GM19035 (cell line): ENCODE measurements at regions not wholly inside any gene's neighbourhood (a gene's known extent, or its start where the extent isn't known, plus 50 kb on each side); places are given as distances from the start of the nearest gene placed in this dataset.

Experiments
- ATAC-seq: cut with Tn5 transposase; IDR thresholded peaks from one replicate; pipeline ENCODE4 v1.9.1; 2021; ENCODE audit not compliant: unreplicated experiment

- no peak for ATAC-seq
These were observed 760.4 kb upstream of the TBX3 start for GRCh38 chr12:115444346-115444745.

DNA sequence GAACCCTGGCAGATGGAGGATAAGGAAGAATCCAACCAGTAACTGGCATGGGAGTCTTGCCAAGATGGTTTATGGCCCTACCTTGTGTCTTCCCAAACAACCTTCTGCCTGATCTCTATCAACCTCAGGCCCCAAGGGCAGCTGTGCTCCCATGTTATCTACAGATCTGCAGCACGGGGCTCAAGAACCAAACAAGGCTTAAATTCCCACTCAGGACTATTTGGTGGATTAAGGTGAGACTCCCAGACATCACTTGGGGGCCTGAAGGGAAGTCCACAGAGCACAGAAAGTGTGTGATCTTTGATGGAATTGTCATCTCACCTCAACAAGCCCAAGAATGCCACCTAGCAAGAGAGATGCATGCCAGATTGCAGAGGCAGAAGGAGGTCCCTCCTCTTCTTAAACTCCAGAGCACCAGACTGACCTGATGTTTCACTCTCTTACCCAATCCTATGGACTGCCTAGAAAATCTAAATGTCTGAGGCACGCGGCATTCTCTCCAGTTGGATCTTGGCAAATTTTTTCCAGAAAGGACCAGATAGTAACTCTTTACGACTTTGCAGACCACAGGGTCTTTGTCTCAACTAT is 759.5 kb upstream of the TBX3 start:
- ATAC-seq = no peak

- ATAC-seq = no peak
These were observed 756.5 kb upstream of the TBX3 start for GRCh38 chr12:115440438-115440837.

GRCh38 chr12:115439008-115439601 is 755.1 kb upstream of the TBX3 start:
- ATAC-seq = no peak

GRCh38 chr12:115438314-115438713 is 754.3 kb upstream of the TBX3 start:
- ATAC-seq = no peak

DNA sequence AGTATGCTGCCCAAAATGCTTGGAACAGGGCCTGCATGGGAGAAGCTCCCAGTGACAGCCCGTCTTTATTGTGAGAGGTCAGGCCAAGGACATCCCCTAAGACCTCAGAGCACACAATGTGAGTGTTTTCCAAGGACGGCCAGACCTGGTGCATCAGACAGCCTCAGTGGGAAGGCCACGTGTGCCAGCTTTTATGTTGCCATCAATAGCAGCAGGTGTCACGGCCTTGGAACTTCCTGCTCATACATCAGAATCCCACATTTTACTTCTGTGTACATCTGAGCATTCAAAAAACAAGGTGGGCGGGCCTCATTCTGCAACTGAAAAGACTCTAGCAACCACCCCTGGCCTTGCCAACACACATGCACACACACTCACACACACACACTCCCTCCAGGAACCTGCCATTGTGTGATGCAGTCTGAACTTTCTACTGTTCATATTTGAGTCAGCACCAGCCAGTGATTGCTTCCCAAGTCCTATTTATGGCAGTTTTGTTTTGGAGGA is 753.1 kb upstream of the TBX3 start:
- no peak for ATAC-seq

DNA sequence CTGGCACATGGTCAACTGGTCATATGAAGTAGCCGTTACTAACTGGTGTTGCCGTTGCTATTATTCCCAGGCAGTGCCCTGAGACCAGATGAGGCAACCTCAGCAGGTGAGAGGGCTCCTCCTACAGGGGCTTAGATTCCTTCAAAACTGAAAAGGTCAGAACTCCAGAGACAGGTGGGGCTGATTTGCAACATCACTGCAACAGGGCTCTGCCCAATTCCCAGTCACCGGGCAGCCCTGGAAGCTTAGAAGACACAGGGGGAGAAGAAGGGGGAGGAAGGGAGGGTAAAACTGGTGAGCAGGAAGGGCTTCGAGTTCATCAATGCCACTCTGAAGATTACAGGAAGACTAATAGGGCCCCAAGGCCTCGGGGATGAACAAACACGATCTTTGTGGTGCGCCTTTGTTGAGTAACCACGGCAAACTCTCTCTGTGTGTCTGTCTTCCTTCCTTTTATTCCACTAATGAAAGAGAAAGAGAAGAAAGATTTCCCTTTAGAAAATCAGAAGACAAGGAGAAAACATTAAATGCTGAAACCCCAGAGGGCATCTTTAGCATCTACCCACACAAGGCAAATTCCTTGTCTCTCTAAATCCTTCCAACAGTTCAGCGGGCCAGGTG is 749.1 kb upstream of the TBX3 start:
- ATAC-seq = no peak

GRCh38 chr12:115430636-115431035 is 746.7 kb upstream of the TBX3 start:
- no peak for ATAC-seq

- ATAC-seq = no peak
These were observed 742.8 kb upstream of the TBX3 start for GRCh38 chr12:115426732-115427131.

- ATAC-seq = no peak
These were observed 740.0 kb upstream of the TBX3 start for GRCh38 chr12:115424003-115424402.

DNA sequence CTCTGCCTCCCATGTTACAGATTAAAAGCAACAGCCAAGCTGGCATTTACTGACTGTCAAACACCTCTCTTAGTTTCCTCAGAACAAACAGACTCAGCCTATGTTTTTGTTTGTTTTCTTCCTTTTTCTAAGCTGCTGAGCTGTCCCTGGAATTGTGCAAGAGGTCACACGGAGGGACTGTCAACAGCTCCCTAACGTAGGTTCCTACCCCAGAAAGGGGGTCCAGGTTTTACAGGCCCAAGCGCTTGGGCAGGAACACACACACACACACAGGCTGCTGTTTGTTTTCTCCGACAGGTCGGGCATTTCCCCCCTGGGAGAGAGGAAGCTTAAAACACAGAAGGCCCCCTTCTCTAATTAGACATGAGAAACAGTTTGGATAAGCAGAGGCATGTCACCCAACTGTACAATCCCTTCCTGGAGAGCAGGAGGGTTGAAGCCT is 739.6 kb upstream of the TBX3 start:
- no peak for ATAC-seq

- no peak for ATAC-seq
These were observed 739.0 kb upstream of the TBX3 start for GRCh38 chr12:115422845-115423545.

GRCh38 chr12:115421796-115422709 is 738.1 kb upstream of the TBX3 start:
- ATAC-seq = no peak

GRCh38 chr12:115421350-115421749 is 737.4 kb upstream of the TBX3 start:
- no peak for ATAC-seq

DNA sequence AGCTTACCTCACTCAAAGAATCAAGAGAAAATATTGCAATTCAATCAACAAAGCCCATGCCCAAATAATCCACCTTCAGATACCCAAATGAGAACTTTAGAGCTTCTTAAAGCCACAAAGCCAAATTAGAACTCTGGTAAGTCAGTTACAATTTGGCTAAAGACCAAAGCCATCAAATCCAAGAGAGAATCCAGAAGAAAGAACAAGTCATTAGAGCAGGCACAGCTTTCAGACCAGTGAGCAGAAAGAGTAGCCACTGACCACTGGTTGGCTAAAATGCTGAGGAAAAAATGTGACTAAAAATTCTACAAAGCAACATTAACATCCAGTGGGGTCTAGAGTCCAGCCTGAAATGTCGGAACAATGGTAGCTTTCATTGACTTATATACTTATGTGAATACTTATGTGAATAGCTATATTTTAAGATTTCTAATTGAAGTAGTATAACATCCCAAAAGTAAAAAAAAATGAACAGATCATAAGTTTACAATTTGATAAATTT is 735.2 kb upstream of the TBX3 start:
- ATAC-seq = no peak

- no peak for ATAC-seq
These were observed 733.6 kb upstream of the TBX3 start for GRCh38 chr12:115417610-115418009.

DNA sequence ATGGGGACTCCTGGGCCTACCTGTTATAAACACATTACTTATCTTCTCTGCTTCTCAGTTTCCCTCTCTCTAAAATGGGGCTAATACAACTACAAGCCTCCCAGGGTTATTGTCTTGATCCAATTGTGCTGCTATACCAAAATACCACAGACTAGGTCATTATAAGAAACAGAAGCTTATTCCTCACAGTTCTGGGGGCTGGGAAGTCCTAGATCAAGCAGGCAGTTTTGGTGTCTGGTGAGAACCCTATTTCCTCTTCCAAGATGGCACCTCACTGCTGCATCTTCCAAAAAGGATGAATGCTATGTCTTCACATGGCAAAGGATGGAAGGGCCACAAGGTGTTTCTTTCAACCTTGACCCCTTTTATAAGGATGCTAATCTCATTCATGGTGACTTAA is 732.9 kb upstream of the TBX3 start:
- ATAC-seq = no peak

DNA sequence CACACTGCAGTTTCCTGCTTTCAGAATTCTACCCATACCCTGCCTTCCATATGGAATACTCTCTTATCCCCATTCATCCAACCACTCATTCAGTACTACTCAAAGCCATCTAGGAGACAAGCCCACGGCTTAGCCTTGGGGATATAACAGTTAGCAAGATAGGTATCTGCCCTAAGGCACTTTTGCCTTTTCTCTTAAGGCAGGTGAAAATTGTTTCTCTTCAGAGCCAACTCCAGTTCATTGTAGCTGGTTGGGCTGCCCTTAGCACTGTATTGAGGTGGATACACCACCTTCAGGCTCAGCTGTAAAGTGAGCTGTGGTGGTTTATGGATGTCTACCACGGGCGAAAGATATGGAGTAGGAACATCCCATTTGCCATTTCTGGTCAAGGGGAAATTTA is 729.7 kb upstream of the TBX3 start:
- no peak for ATAC-seq

DNA sequence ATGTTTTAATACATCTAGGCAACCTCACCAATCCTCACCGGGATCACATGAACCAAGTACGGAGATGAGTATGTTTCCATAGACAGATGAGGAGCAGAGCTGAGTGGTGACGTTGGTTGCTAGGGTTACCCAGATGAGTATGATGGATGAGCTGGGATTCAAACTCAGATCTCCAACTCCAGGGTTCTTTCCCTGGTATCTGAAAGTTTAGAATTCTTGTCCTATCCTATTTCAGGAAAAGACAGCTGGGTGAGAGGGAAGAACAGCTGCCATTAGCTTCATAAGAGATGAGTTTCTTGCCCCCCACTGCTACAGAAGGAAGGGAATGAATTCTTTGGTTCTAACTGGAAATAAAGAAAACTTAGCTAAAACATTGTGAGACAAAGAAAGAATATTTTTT is 728.9 kb upstream of the TBX3 start:
- no peak for ATAC-seq

- no peak for ATAC-seq
These were observed 727.1 kb upstream of the TBX3 start for GRCh38 chr12:115411121-115411520.

GRCh38 chr12:115408642-115409041 is 724.7 kb upstream of the TBX3 start:
- no peak for ATAC-seq
